Inflammatory macrophage treated with lipopolysaccharide for 4 hours (primary cell): ENCODE measurements at regions not wholly inside any gene's neighbourhood (a gene's known extent, or its start where the extent isn't known, plus 50 kb on each side); places are given as distances from the start of the nearest gene placed in this dataset.

Experiments used
- DNase-seq: peaks from one replicate; pipeline ENCODE4 v3.0.0-alpha.2; 2020

DNA sequence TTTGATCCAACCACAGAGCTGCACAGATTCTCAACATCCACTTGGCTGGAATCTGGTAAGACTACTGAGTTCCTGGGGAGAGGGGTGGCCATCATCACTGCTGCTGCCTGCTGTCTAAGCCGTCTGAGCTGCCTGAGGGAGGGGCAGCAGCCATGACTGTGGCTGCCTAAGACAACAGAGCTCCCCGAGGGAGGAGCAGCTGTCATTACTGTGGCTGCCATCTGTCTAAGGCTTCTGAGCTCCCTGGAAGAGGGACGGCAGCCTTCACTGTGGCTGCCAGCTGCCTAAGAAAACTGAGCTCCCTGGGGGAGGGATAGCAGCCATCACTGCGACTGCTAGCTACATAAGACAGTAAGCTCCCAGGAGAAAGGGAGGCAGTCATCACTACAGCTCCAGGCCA lies 584.4 kb downstream of the NR4A2 start:
- no peak for DNase-seq

DNA sequence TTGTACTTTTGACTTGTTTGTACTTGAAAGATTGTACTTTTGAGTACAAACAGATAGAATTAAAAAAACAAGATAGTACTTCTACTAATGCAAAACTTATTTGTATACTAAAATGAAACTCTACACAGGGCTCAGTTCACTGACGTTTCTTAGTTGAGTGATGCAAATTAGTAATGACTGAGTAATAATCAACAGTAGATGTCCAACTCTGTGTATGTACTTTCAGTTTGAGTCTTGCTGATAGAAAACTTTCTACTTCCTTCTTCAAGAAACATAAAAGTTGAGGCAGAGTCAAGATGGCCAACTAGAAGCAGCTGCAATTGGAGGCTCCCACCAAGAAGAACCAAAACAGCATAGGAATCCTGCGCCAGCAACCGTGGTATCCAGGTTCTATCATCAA lies 585.0 kb downstream of the NR4A2 start:
- no peak for DNase-seq

DNA sequence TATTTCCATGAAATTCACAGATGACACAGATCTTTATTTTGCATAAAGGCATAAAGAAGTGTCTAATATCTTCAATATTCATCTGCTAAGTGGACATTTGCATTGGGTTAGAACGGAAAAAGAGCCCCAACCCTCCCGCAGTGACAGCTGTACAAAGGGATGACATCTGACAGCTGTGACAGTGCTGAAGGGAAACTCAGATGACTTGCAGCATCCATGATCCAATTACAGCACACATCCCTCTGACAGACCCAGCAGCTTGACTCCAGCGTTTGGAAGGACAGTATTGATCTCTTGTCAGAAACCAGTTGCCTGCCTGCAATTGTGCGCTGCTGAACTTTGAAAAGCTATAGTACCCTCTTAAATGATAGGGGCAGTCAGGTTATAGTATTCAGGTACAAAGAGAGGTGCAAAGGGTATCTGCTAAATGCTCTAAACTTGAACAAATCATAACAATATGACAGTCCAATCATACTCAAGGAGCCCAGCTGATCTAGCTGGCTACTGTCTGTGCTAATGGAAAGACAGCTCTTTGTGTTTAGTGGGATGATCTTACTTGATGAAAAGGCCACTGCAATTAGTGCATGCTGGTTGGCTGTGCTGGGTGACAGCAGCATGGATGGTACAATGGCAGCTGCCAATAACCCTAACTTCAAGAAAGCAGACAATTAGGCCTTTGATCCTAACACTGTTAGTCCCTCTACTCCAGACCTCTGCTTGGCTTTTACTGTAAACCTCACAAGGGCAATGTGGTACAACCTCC lies 599.2 kb downstream of the NR4A2 start:
- DNase-seq, result no peak

DNA sequence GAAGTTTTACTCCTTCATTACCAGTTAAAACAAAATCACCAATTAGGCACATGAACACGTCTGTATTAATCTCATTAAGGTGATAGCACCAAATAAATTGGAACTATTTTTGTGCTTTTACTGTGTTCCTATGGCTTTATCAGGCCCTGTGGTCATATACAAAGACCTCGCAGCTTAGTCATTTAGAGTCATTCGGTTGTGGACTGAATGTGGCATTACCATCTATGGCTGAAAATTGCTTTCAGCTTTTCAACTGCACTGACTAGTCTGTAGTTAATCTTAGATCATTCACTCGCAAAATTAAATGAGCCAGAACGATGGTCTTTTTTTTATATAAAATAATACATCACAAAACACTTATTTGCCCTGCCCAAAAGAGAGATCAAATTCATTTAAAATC lies 601.7 kb downstream of the NR4A2 start:
- DNase-seq, result no peak

DNA sequence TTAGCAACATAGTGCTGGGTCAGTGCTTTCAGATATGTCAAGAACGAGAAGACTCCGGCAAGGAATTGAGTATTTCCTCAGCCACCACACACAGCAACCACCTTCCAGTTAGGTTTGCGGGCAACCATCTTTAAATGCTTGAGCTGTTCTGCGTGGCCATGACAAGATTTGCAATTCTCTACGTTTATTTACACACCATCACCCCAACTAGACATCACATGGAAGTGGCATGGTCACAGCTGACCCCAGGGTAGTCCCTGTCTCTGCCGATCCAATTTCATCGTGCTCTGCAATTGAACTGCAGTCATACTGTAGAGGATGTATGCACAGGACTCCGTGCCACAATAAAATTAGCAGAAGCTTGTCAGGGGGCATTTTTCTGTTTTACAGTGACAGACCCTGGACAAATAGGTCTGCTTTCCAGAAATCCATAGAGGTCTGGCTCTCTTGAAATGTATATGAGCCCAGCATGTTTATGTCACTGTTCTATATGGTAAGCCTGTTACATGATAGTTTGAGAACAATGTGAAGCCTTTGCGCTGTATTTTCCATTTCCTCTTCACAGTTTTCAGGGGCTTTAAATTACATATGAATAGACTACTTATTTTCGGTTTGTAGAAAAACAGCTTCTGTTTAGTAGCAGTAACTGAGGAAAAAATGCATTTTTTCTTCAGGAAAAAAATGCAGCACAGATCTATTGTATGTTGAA lies 605.2 kb downstream of the NR4A2 start:
- DNase-seq, result no peak

DNA sequence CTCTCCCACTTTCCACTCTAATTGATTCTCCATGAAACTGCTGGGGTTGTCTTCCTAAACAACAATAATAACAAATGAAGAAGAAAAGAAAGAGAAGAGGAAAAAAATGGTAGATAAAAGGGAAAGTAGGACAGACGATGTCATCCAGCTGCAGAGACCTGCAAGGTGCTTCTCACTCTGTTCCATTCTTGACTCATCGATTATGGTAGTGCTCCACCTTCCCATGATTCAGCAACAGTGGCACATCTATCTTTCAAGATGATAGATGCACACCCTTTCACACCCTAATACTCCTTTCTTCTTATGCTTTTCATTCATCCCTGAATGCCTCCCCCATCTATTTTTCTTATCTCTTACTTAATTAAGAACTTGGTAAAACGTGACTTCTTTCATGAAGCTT lies 610.2 kb downstream of the NR4A2 start:
- no peak for DNase-seq

DNA sequence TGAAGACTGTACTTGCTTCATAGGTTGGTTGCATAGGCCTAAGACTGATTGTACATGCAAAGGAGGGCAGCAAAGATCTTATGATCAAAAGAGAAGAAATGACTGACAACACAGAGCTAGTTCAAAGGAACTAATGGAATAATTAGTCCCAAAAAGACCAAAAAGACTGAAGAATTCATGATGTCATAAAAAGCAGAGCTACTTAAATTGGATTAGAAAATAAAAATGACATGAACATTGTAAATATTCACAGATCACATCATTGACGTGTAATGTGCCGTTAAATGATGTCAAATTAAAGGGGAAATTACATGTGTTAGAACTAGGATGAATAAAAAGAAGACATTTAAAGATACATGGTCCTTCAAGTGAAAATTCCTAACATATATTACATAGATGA lies 616.8 kb downstream of the NR4A2 start:
- DNase-seq, result no peak

DNA sequence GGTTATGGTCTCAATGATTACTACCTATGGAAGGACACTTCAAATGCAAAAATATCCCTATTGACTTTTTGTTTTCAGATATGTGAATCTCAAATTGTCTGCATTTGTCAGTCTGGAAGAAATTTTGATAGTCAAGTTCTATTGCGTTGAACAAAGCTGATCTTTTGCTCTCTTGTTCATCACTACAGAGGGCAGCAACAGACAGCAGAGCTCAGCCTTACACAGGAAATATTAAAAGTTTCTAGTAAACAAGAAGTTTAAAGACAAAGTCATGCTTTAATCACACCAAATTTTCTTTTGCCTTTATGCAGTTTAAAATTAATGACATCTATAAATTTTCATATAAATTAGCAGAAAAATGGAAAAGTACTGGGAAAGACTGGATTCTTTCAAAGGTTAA lies 617.5 kb downstream of the NR4A2 start:
- no peak for DNase-seq

DNA sequence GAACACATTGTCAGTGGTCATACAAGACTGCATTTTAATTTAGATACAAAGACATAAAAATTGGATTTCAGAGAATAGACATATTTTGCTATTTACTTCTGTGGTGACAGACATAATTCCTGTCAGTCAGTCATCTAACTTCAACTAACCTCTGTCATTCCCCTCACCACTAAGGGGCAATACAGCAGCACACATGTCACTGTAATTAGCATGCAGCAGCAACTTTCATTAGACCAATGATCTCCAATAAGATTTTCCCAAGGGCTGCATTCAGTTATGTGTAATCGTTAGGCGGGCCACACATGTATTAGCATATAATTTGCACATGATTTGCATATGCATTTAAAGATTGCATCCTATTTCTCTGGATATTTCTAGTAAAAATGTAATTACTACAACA lies 624.5 kb downstream of the NR4A2 start:
- no peak for DNase-seq

DNA sequence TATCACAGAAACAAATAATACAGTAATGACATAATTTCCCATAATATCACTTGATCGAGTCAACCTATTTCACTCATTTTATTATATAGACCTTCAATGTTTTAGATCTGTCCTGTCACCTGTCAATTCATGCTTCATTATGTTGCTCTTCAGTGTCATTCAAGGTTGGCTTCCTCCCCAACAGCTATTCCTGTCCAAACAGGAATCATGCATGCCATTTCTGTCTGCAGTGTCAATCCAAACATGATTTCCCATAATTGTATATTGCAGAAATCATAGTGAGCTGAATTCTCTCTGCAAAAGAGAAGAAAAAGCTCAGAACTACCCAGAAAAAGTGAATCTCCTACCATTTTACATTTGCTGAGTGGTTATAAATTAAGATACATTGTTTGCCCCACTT lies 628.6 kb downstream of the NR4A2 start:
- no peak for DNase-seq

DNA sequence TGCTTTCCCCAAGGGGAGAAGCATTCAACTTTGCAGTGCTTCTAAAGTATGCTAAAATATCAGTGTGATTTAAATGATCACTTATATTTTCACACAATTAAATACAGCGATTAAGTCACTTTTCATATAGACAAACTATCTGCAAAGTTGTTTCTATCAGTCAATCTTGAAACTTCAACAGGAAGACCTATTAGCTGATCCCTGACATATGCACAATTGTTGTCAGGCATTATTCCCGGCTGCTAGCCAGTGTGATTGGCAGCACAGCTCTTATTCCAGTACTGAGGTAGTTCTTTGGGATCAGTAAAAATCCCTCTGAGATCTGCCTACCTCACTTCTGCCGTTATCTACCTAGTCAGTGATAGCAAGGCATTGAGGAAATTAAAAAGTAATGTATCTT lies 629.5 kb downstream of the NR4A2 start:
- no peak for DNase-seq

DNA sequence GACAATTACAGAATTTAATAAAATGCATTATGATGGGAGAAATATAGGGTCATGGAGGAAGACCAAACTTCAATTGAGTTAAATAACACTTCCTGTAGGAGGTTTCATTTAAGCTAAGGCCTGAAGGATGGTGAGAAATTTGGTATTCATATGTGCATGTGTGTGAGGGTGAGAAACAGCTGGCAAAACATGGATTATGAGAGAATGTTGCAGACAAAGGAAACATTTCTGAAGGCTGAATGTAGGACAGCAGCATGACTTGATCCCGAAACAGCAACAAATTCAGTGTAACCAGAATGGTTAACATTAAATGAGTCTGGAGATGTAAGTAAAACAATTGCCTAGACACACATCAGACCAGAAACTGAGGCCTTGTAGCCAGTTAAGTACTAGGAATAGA lies 630.8 kb downstream of the NR4A2 start:
- DNase-seq, result no peak

DNA sequence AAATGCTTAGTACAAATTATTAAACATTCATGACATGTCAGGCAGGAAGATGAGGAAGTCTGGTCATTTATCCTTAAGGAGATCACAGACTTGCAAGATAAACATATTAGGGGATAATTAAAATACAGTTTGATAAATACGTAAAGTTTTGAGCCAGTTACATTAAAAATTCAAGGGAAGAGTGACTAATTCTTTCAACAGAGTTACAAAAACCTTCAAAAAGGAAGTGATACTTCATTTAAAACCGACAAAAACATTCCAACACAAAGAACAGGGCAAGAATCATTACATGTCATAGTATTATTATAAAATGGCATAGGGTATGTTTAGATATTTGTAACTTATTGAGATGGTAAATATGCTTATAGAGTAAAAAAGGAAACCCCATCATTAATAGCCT lies 636.0 kb downstream of the NR4A2 start:
- peak; percentile 78 for DNase-seq

DNA sequence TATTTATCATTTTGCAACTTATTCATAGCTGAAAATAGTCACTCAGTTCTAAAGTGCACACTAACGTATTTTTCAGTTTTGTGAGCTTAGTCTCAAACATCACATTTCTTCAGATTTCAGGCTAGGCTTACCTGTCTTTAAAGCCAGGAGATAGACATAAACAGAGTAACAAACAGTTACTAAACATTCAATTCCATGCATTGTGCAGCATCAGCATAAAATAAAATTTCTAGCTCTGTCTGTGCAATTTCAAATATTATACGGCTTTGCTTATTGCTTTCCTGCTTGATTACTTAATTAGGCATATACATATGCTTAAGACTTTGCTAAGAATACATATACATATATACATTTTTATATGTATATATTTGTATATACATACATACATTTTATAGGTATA lies 637.0 kb downstream of the NR4A2 start:
- no peak for DNase-seq

DNA sequence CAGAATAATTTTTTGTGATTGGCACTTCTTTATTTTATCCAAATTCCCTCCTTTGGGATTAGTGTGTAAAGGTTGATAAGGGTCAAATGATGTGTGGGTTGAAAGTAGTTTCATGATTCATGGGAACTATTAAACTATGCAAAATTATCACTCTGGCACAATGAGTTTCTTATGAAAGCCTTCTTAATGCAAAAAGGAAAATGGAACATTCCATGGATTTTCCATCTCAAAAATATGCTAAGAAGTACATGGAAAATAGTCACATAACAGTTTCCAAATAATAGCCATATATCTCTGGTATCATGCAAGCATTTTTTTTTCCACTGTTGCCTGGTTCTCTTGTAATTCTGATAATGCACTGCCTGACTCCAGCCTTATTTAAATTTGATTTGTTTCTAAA lies 639.7 kb downstream of the NR4A2 start:
- DNase-seq, result peak; percentile 36

DNA sequence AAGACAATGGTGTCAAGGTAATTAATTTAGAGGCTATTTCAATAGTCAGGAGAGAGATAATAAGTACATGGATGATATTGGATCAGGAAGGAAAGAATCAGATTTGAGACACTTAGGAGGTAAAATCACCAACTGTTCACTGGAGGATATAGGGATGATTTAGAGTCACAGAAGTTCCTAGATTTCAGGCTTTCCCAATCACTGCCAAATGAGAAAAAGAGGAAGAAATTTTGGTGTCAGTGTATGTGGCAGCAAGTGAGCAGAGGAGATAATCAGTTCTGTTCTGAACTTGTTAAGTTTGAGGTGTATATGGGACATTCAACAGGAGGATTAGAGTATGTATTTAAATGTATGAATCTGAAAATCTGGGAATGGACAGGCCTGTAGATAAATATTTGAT lies 640.4 kb downstream of the NR4A2 start:
- peak; percentile 79 for DNase-seq

DNA sequence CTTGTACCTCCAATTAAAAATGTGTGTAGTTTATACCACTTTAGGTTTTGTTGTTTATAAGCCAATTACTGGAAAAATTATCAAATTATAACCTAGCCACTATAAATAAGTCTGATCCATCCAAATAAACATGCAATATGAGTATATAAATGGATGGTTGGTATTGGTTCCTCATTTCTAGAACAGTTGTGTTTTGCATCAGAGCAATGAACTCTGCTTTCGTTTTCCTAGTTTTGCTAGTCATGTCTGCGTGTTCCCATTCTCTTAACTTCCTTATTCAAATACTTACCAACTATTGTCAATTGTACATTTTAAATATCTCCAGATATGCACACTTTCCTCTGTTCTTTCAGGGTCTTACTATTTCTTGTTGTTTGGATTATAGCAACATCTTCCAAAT lies 641.7 kb downstream of the NR4A2 start:
- DNase-seq, result peak; percentile 94

DNA sequence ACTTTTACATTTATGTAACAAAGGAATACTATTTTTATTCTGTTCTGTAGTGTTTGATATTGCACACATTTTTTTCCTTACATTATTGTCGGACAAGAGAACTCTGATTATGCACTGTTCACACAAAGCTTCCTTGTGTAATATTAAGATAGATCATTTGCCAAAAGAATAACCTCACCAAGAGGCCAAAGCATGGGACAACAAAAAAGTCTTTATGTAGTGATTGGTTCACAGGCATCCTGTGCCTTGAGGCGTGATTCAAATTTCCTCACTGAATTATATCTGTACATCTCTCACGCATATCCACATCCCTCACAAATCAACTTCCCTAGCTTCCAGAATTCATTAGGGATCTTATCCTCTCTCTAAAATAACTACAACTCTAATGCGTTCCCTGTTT lies 642.7 kb downstream of the NR4A2 start:
- DNase-seq, result no peak

DNA sequence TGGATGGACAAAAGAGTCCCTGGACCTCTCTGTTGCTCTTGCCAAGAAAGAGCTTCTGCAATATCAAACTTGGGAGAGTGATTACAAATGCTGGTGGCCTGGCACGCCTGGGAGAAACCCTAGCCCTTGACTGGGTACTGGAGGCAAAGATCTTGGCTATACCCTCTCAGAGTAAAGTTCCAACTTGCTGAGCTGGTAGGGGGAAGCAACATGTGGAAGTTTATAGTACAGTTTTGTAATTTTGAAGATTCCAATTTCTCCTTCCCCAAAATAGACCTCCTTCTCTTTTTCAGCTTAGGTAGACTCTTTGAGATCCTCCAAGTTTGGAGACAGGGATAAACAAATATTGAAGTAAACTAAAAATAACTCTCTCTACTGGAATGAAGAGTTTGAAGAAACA lies 645.3 kb downstream of the NR4A2 start:
- peak; percentile 69 for DNase-seq

DNA sequence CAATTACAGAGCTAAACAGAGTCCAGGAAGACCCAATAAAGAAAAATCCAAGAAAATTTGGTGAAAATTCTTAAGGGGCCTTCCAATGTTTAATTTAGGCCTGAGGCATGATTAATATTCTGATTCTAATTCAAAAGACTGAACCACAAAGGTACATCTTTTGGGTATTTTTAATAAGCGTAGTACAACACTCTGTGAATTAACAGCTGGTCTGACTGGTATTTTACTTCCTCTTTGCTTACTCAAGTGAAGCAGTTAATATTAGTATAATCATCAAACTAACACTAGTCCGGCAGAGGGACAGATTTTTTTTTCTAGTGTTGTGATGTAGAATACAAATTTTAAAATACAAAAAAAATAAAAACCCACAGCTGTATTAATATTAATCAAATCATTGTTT lies 652.9 kb downstream of the NR4A2 start:
- DNase-seq, result no peak

DNA sequence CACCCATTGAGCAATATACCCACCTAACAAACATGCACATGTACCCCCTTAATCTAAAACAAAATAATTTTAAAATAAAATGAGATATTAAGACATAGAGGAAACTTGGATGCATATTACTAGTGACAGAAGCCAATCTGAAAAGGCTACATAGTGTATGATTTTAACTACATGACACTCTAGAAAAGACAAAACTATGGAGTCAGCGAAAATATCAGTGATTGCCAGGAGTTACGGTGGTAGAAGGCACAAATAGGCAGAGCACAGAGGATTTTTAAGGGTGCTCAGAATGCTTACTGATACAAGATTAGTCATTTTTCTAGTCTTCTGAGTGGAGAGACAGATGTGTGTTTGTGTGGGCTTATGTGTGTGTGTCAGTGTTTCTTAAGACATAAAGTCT lies 656.6 kb downstream of the NR4A2 start:
- no peak for DNase-seq

DNA sequence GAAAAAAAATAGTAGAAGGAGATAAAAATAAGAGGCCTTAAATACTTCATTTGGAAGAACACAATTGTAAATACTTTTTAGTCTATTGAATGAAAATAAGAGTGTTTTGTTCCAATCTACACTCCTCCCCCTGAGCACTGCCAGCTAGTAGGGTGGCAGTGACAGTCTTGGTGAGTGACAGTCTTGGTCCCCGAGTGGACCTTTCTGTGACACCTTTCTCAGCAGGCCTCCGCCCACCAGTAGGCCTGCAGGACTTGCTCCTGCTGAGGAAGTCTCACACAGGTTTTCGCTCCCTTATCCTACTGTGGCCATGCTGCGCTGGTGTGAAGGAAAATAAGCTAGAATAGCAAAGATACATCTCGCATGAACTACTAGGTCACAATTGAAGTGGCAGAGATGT lies 666.8 kb downstream of the NR4A2 start:
- DNase-seq, result no peak

DNA sequence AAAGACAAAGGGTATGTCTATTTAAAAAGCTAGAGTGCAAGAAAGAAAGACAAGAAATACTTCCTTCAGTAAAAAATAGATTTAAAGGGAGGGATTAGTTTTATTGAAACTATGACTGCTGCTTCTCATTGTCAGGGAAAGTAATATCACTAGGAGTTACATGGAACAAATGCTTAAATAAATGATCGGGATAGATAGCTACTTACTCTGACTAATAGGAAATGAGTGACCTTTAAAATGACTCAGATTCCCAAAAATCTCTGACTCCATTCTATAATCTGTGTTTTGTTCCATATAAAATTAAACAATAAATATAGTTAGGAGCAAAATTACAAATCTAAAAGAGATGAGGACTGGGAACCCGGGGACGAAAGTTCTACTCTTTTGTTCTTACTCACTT lies 669.3 kb downstream of the NR4A2 start:
- no peak for DNase-seq

DNA sequence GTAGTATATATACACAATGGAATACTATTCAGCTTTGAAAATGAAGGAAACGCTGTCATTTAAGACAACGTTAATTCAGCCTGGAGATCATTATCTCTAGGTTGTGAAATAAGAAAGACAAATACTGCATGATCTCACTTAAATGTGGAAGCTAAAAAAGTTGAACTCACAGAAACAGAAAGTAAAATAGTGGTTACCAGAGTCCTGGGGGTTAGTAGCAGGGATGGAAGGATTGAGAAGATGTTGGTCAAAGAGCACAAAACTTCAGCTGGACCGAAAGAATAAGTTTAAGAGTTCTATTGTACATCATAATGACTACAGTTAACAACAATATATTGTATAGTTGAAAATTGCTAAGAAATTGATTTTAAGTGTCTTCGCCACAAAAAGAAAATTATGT lies 670.3 kb downstream of the NR4A2 start:
- DNase-seq, result peak; percentile 40

DNA sequence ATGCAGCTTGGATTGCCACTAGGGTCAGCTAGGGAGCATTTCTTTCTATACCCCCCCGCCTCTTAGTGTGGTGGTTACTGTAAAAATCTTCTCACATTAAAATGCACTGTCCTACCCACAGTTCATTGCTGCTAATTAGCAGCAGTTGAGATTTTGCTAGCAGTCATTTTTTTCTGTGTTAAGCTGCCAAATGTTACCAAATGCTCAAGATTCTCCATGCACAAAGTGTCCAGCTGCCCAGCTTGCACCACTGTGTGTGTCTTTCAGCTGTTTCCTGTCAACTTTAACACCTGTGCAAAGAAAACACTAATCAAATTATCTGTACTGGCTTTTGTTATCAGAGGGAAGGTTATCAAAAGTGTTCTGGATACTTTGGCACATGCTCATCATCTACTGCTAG lies 679.3 kb downstream of the NR4A2 start:
- no peak for DNase-seq
